Left colon (tissue), 2 donors: ENCODE measurements at regions not wholly inside any gene's neighbourhood (a gene's known extent, or its start where the extent isn't known, plus 50 kb on each side); places are given as distances from the start of the nearest gene placed in this dataset.

Source experiments
- ATAC-seq: fragments of 200-7000 bp; cut with Tn5 transposase; one replicate; pipeline ENCODE4 v1.9.1; 2020; ENCODE audit warnings: mild to moderate bottlenecking, moderate library complexity
- DNase-seq, 2 donors: peaks; one replicate each; pipeline ENCODE4 v3.0.0-alpha.2; 2020
- intact Hi-C, 2 donors: fragments of 100-400 bp; cut with DNase I in 1 of 2; cut with micrococcal nuclease in 1 of 2; formaldehyde crosslinking; loops; one replicate each; pipeline versions ENCODE4 v1.11.2 to v1.14.0; 2022; cut with DNase I, micrococcal nuclease
- donor health status: DM: no; HTN: no; CAD: no.
- donor health status: DM: yes; HTN: yes; CAD: no.

DNA sequence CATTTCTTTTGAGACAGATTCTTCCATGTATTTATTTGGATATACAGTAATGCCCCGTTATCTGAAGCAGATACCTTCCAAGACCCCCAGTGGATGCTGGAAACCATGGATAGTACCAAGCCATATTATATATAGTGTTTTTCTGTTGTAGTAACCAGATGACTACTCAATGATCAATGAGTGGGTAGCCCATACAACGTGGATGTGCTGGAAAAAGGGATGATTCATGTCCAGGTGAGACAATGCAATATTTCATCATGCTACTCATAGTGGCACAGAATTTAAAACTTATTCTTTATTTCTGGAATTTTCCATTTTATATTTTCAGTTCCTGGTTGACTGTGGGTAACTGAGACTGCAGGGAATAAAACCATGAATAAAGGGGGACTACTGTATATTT is 427.5 kb downstream of the METTL15 start:
- DNase-seq, result no peak
- ATAC-seq, result no peak
- intact Hi-C loops, result no loop called here

DNA sequence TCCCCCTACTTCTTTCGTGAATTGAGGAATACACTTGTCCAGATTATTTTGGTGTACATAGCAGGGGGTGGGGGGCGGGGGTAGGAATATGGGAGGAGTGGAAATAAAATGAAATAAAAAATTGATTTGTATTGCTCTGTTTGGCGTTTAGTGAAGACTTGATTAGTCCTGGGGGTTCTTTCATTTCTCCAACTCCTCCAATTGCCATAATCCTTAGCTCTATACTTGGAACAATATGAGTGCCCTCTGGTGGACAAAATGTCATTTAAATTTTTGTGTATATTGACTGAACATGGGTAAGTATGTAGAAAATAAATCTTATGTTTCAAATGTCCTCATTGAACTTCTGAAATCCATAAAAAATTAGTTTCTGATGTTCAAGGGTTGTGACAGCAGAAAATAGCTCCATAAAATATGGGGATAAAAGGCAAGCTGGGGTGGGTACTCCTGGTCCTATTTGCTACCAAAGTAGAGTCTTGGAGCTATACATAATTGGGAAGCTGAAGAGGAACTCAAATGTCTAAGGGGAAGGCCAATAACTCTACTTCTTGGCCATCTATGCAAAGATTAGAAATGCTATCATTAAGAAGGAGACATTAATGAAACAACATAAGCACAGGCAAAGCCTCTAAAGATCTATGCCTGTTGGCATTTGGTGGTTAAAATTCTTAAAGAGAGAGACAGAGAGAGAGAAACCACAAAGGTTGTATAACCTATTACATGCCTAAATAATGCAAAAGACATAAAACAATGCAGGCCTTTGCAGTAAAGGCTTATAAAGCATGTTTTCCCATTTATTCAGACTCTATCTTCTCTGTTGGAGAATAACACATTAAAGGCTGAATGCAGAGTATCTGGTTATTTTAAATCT is 421.6 kb downstream of the METTL15 start:
- ATAC-seq (peak; percentile 50), DNase-seq (no peak)
- intact Hi-C loops, result loop anchor here in 1 of 2 donors (5.0 kb wide), 1 partner anchor 832 kb away; no protein-coding TSS in a partner anchor

- intact Hi-C loops, result loop anchor here in 1 of 2 donors (5.0 kb wide), 1 partner anchor 832 kb away; no protein-coding TSS in a partner anchor
- no peak for DNase-seq
- no peak for ATAC-seq
These were observed 420.9 kb downstream of the METTL15 start for GRCh38 chr11:28529046-28529445.

DNA sequence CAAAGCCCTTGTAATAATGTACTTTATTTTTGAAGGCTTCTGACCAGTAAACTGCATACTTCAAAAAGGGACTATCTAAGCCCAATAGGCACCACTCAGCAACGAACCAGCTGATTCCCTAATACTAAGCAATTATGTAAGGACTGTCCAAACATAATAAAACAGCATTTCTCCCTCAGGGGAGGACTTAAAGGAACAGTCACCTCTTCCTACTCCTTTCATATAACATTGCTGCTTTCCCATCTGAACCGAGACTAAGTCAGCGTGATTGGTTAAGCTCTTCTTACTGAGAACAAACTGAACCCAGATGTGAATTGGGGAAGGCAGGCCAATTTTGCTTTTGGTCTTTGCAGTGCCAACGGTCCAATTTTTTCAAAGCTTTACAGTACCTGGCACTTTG is 420.0 kb downstream of the METTL15 start:
- intact Hi-C loops, result loop anchor here in 1 of 2 donors (5.0 kb wide), 1 partner anchor 831 kb away; no protein-coding TSS in a partner anchor
- ATAC-seq (no peak), DNase-seq (no peak)

DNA sequence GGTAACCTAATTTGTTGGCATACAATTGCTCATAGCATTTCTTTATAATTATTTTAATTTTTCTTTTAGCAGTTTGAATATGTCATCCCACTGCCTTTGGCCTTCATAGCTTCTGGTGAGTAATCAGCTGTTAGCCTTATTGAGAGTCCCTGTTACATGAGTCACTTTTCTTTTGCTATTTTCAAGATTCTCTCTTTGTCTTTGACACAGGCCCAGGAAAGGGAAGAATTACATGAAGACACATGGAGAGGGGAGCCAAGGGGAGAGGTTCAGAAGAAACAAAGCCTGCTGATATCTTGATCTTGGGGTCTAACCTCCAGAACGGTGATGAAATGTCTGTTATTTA is 418.2 kb downstream of the METTL15 start:
- intact Hi-C loops, result loop anchor here in 1 of 2 donors (5.0 kb wide), 1 partner anchor 829 kb away; no protein-coding TSS in a partner anchor
- ATAC-seq (no peak), DNase-seq (no peak)

DNA sequence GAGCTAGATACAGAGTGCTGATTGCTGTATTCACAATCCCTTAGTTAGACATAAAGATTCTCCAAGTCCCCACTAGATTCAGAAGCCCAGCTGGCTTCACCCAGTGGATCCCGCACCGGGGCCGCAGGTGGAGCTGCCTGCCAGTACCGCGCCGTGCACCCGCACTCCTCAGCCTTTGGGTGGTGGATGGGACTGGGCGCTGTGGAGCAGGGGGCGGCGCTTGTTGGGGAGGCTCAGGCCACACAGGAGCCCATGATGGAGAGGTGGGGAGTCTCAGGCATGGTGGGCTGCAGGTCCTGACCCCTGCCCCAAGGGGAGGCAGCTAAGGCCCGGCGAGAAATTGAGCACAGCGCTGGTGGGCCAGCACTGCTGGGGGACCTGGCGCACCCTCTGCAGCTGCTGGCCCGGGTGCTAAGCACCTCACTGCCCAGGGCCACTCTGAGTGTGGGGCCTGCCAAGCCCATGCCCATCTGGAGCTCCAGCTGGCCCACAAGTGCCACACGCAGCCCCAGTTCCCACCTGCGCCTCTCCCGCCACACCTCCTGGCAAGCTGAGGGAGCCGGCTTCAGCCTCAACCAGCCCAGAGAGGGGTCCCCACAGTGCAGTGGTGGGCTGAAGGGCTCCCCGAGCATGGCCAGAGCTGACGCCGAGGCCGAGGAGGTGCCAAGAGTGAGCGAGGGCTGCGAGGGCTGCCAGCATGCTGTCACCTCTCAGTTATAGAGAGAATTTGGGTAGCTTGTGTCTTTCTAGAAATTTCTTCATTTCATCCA is 417.6 kb downstream of the METTL15 start:
- intact Hi-C loops, result loop anchor here in 1 of 2 donors (5.0 kb wide), 1 partner anchor 829 kb away; no protein-coding TSS in a partner anchor
- ATAC-seq, result no peak
- DNase-seq, result no peak

GRCh38 chr11:28524098-28524497 is 415.9 kb downstream of the METTL15 start:
- ATAC-seq (no peak), DNase-seq (no peak)
- intact Hi-C loops, result no loop called here

- intact Hi-C loops, result no loop called here
- DNase-seq (no peak), ATAC-seq (no peak)
These were observed 412.9 kb downstream of the METTL15 start for GRCh38 chr11:28521075-28521474.

DNA sequence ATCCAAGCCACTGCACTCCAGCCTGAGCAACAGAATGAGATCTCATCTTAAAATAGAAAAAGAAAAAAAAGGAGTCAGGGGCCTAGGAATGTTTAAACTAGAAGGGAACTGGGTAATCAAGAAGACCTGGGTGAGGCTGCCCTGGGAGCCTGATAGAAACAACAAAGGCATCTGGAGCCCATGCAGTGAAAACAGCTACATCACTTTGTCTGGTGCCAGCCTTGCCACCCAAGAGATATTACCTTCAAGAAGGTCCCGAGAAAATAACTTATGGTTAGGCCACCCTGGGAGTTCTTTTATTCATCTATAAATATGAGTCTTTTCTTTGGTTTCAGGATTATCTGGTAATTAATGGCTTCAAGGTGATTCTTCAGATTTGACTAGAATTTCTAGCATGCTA is 412.1 kb downstream of the METTL15 start:
- ATAC-seq, result no peak
- intact Hi-C loops, result no loop called here

DNA sequence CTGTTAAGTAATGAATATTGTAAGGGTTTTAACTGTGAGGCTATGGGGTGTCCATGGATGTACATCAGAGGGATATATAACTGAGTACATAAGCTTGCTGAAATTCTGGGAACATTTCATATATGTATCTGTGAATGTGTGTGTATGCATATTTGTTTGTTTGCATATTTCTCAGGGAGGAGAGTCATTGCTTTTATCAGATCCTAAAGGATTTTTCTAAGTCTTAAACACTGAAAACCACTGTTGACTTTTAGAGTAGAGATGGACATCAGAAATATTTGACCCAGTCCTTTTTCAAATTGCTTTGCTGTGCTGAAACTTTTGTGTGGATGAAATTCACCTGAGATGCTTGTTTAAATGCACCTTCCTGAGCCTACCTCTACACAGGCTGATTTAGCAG is 410.6 kb downstream of the METTL15 start:
- ATAC-seq (no peak), DNase-seq (no peak)
- intact Hi-C loops, result no loop called here

More for the DNA sequence above, 412.1 kb downstream of the METTL15 start:
- no peak for DNase-seq

DNA sequence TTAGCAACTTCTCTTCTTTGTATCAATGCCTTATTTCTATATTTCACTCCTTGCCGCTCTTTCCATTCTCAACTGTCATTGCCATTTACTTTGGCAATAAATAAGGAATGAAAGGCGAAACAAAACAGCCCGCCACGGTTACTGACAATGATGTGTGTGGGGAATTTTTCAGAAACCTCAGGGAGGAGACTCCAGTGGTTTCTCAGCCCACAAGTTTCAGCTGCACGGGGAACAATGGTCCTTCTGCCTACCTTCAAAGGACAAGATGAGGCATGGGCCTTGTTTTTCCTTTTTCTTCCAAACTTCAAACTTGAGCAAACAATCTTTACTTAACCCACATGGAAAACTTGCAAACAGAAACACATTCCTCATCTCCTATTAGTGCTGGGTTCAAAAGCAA is 409.4 kb downstream of the METTL15 start:
- intact Hi-C loops, result no loop called here
- DNase-seq, result no peak
- ATAC-seq, result no peak

- intact Hi-C loops, result no loop called here
- no peak for DNase-seq
These were observed 406.2 kb downstream of the METTL15 start for GRCh38 chr11:28514391-28514790.

GRCh38 chr11:28512143-28512756 is 404.1 kb downstream of the METTL15 start:
- ATAC-seq, result no peak

More at GRCh38 chr11:28514391-28514790, 406.2 kb downstream of the METTL15 start:
- no peak for ATAC-seq

DNA sequence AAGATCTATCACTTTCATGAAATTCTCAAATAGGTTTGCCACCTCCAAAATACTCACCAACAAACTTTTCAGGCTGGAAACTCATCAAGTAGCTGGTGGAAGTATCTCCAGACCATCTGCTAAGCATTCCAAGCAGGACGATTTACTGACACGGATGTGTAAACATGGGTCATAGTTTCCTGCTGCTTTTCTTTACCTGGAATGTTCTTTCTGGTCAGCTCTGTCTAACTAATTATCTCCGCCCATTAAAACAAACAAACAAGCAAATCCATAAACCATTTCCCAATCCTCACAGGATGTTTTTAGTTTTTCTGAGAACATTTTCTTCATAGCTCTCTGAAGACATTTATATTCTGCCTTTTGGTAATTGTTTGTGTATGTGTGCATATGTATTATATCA is 397.0 kb downstream of the METTL15 start:
- DNase-seq, result no peak
- no peak for ATAC-seq
- intact Hi-C loops, result no loop called here

More at GRCh38 chr11:28512143-28512756, 404.1 kb downstream of the METTL15 start:
- no peak for DNase-seq
- intact Hi-C loops, result no loop called here

DNA sequence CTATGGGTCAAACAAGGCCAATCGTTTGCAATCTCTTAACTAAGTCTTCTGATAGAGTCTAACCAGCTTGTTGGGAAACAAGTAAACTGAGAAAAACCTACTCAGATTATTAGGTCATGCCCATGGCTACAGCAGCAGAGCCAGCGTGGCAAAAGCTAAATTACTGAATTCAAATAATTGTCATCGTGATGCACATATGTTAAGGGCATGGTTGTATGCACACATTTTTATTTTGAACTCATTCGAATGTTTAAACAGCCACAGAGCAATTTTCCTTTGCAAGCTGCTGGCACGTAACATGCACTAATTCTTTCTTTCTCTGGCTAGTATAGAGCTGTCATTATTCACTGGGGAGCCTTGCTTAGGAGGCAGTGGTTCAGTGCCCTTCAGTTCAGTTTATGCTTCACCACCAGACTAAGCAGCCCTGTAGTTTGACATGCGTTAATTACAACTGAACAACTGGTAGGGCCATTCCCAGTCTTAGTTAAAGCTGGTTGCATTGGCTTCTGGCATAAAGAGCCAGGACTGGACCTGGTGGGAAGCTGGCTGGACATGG is 396.4 kb downstream of the METTL15 start:
- DNase-seq, result no peak

DNA sequence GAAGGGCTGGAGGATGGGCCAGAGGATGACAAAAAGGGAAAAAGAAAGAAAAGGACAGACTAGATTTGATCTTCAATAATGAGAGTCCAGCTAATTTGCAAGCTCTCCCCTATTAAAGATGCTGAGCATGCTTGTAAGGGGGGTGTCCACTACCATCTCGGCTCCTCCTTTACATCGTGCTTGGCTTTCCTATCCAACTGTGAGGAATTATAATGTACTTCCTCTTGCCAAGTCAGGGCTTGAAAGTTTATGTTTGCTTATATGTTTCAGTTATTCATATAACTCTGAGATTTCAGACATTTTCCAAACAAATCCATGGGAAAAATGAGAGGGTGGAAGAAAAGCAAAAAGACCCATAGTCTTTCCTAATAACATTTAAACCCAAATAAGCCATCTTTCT is 387.1 kb downstream of the METTL15 start:
- no peak for ATAC-seq

More for the DNA sequence above, 396.4 kb downstream of the METTL15 start:
- no peak for ATAC-seq
- intact Hi-C loops, result no loop called here

GRCh38 chr11:28491431-28491830 is 383.2 kb downstream of the METTL15 start:
- DNase-seq (no peak), ATAC-seq (no peak)
- intact Hi-C loops, result no loop called here

More for the DNA sequence above, 387.1 kb downstream of the METTL15 start:
- intact Hi-C loops, result no loop called here
- DNase-seq, result no peak

DNA sequence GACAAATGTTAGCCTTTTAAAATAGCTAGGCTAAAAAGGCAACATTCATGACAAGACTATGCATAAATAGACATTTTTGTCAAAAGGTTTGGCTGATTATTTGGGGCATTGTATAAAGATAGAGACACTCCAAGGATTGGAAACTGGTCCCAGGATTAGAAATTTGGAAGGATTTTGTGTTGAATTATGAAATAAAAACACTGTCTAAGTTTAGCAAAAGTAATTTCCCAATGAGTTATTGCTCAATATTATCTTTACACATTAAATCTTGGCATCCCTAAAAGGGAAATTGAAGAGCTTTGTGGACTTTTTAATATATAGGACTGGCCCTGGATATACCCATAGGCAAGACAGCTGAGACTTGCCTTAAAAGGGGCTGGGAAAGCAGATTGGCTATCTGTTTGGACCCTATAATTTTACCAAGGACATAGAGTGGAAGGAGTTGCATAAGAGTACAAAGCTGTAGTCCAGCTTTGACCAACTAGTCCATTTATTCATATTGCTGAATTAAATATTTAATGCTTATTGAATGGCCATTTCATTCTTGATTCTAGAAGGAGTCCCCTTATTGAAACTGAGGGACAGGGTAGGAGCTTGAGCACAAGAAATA is 382.7 kb downstream of the METTL15 start:
- intact Hi-C loops, result no loop called here
- ATAC-seq (no peak), DNase-seq (no peak)

GRCh38 chr11:28488336-28488735 is 380.1 kb downstream of the METTL15 start:
- ATAC-seq (no peak), DNase-seq (no peak)
- intact Hi-C loops, result no loop called here
